Keratinocyte (primary cell): ENCODE measurements at regions not wholly inside any gene's neighbourhood (a gene's known extent, or its start where the extent isn't known, plus 50 kb on each side); places are given as distances from the start of the nearest gene placed in this dataset.

Experiments used
- EZH2 ChIP-seq: IDR thresholded peaks from one replicate; pipeline ENCODE4 v1.6.1; 2012; ENCODE audit warnings: inconsistent platforms, mild to moderate bottlenecking, low read length, moderate library complexity
- TF ChIP-seq, protein P1 (sequence below), 3 experiments: IDR thresholded peaks in 1 of 3; conservative IDR thresholded peaks in 1 of 3; optimal IDR thresholded peaks in 1 of 3; 2 replicates in 2 of 3; 3 replicates in 1 of 3; pipeline versions ENCODE3 to v1.5.1; 2011; ENCODE audit warnings: low read length in 3 of 3, mild to moderate bottlenecking in 3 of 3, moderate library complexity in 2 of 3, control low read depth in 1 of 3, inconsistent platforms in 1 of 3; ENCODE audit not compliant: insufficient read depth in 2 of 3; ENCODE audit errors: extremely low read depth in 1 of 3

DNA sequence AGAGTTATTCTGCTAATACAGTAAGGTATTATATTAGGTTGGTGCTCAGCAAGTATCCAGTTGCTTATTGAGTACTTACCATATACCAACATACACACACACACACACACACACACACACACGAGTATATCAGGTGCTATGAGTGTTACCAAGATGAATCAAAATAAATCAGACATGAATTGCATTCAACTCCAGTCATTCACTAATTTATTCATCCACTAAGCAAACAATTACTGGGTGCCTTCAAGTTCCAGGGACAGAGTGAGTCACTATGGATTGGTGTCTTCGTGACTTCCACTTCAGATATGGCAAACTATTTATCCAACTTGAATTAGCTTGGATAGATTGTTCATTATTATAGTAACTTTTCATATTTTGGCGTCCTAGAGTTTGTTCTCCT, 140.7 kb upstream of the SLC44A1 start:
- TF ChIP-seq, protein P1, sequence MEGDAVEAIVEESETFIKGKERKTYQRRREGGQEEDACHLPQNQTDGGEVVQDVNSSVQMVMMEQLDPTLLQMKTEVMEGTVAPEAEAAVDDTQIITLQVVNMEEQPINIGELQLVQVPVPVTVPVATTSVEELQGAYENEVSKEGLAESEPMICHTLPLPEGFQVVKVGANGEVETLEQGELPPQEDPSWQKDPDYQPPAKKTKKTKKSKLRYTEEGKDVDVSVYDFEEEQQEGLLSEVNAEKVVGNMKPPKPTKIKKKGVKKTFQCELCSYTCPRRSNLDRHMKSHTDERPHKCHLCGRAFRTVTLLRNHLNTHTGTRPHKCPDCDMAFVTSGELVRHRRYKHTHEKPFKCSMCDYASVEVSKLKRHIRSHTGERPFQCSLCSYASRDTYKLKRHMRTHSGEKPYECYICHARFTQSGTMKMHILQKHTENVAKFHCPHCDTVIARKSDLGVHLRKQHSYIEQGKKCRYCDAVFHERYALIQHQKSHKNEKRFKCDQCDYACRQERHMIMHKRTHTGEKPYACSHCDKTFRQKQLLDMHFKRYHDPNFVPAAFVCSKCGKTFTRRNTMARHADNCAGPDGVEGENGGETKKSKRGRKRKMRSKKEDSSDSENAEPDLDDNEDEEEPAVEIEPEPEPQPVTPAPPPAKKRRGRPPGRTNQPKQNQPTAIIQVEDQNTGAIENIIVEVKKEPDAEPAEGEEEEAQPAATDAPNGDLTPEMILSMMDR (optimal IDR thresholded peaks at IDR 0.05 in 1 of 3, IDR thresholded peaks at IDR 0.05 in 1 of 3, conservative IDR thresholded peaks at IDR 0.05 in 1 of 3; ENCODE audit: extremely low read depth in 1 of 3, insufficient read depth in 2 of 3, low read length in 3 of 3), result no peak
- TF ChIP-seq EZH2, result no peak
